GM12878 (cell line): ENCODE measurements at regions not wholly inside any gene's neighbourhood (a gene's known extent, or its start where the extent isn't known, plus 50 kb on each side); places are given as distances from the start of the nearest gene placed in this dataset.

Experiments
- ATAC-seq: fragments of 200-7000 bp; cut with Tn5 transposase; 3 replicates; pipeline ENCODE4 v1.9.1; 2020; ENCODE audit warnings: mild to moderate bottlenecking, moderate library complexity
- BruUV-seq: library from RNA; stranded (reverse); fragments of 400-500 nt; replicated peaks from 2 replicates; lab custom pipeline; 2021; lab: Mats Ljungman, UMichigan
- CTCF ChIA-PET: fragments of 300-600 bp; sonication (Branson Sonifier 250); formaldehyde crosslinking; extraction: SDS; loops from one replicate; lab custom pipeline; 2021; ENCODE audit warnings: inconsistent platforms; lab: Yijun Ruan, JAX
- POLR2A ChIA-PET: fragments of 350-600 bp; formaldehyde crosslinking; extraction: SDS; loops from one replicate; lab custom pipeline; 2021; ENCODE audit warnings: inconsistent platforms; lab: Charles Lee
- RAD21 ChIA-PET: fragments of 300-600 bp; sonication (Branson Sonifier 250); formaldehyde crosslinking; loops from one replicate; lab custom pipeline; 2023; ENCODE audit warnings: antibody characterized with exemption; ENCODE audit not compliant: unreplicated experiment; lab: Charles Lee
- SMC1A ChIA-PET: fragments of 300-600 bp; sonication (Branson Sonifier 250); formaldehyde crosslinking; loops from one replicate; lab custom pipeline; 2023; ENCODE audit not compliant: unreplicated experiment, uncharacterized antibody; lab: Charles Lee
- DNase-seq: peaks from one replicate; pipeline ENCODE4 v3.0.0-alpha.2; 2011; ENCODE audit warnings: low read depth, low spot score
- FAIRE-seq: peaks from 3 replicates; lab custom pipeline; 2011; peaks lifted over from hg19 to GRCh38; lab: Jason Lieb, UNC
- H2AFZ ChIP-seq: 2 replicates; pipeline ENCODE4 v1.6.0; 2011; ENCODE audit warnings: low read depth, low read length, control low read depth; ENCODE audit not compliant: control insufficient read depth
- H3K27ac ChIP-seq: 2 replicates; pipeline ENCODE4 v1.5.1; 2011; ENCODE audit warnings: control low read depth; ENCODE audit not compliant: control insufficient read depth, insufficient read depth
- H3K27me3 ChIP-seq, 2 experiments: replicated peaks in 1 of 2; 2 replicates each; pipeline versions ENCODE4 v1.6.0 to v1.6.1; 2011; ENCODE audit warnings: low read length in 1 of 2; ENCODE audit not compliant: control insufficient read depth in 2 of 2, insufficient read depth in 2 of 2
- H3K36me3 ChIP-seq, 2 experiments: 2 replicates each; pipeline ENCODE4 v1.5.1; 2011; ENCODE audit warnings: low read length in 1 of 2; ENCODE audit not compliant: control insufficient read depth in 2 of 2, insufficient read depth in 2 of 2
- H3K4me1 ChIP-seq: 2 replicates; pipeline ENCODE4 v1.6.1; 2011; ENCODE audit warnings: mild to moderate bottlenecking, low read length, moderate library complexity, mixed read lengths; ENCODE audit not compliant: control insufficient read depth, insufficient read depth
- H3K4me2 ChIP-seq: 2 replicates; pipeline ENCODE4 v1.6.0; 2011; ENCODE audit warnings: control low read depth; ENCODE audit not compliant: control insufficient read depth, insufficient read depth
- H3K4me3 ChIP-seq: fragments of 200-600 bp; sonication (generic); 2 replicates; pipeline ENCODE4 v1.5.1; 2016
- H3K79me2 ChIP-seq: 2 replicates; pipeline ENCODE4 v1.6.0; 2011; ENCODE audit warnings: low read length; ENCODE audit not compliant: control insufficient read depth, insufficient read depth
- H3K9ac ChIP-seq: 2 replicates; pipeline ENCODE4 v1.8.0; 2011; ENCODE audit warnings: low read length, control low read depth, mixed read lengths; ENCODE audit not compliant: control insufficient read depth, insufficient read depth
- H3K9me3 ChIP-seq: replicated peaks from 3 replicates; pipeline ENCODE4 v1.5.1; 2011; ENCODE audit warnings: mild to moderate bottlenecking, low read length; ENCODE audit not compliant: control insufficient read depth, insufficient read depth
- H4K20me1 ChIP-seq: 2 replicates; pipeline ENCODE4 v1.6.0; 2011; ENCODE audit not compliant: control insufficient read depth, insufficient read depth
- ATF3 ChIP-seq: IDR thresholded peaks from 2 replicates; pipeline ENCODE4 v1.6.1; 2011; ENCODE audit warnings: low read depth, mild to moderate bottlenecking, low read length, moderate library complexity, borderline replicate concordance; ENCODE audit errors: extremely low read depth
- FOXK2 ChIP-seq: fragments of 450-650 bp; IDR thresholded peaks from 2 replicates; pipeline ENCODE4 v1.6.1; 2017; ENCODE audit warnings: mild to moderate bottlenecking, moderate library complexity
- KLF5 ChIP-seq: fragments of 450-650 bp; IDR thresholded peaks from 2 replicates; pipeline ENCODE4 v1.6.1; 2014; ENCODE audit warnings: mild to moderate bottlenecking; ENCODE audit not compliant: partially characterized antibody
- MEF2A ChIP-seq: IDR thresholded peaks from 2 replicates; pipeline ENCODE4 v1.6.1; 2011; ENCODE audit warnings: low read depth, mild to moderate bottlenecking, low read length, moderate library complexity; ENCODE audit not compliant: insufficient read depth
- PBX3 ChIP-seq: IDR thresholded peaks from 2 replicates; pipeline ENCODE4 v1.6.1; 2011; ENCODE audit warnings: mild to moderate bottlenecking, low read depth, low read length, moderate library complexity; ENCODE audit not compliant: insufficient replicate concordance
- POLR2AphosphoS5 ChIP-seq: IDR thresholded peaks from 2 replicates; pipeline ENCODE4 v1.6.1; 2011; ENCODE audit warnings: mild to moderate bottlenecking, low read length, inconsistent platforms
- POU2F2 ChIP-seq: IDR thresholded peaks from 3 replicates; pipeline ENCODE4 v1.6.1; 2011; ENCODE audit warnings: low read depth, mild to moderate bottlenecking, low read length, borderline replicate concordance
- SREBF1 ChIP-seq: IDR thresholded peaks from 2 replicates; pipeline ENCODE4 v1.6.1; 2012; ENCODE audit warnings: mild to moderate bottlenecking, low read length
- USF1 ChIP-seq: IDR thresholded peaks from 2 replicates; pipeline ENCODE4 v1.6.1; 2011; ENCODE audit warnings: borderline replicate concordance, low read depth, mild to moderate bottlenecking, moderate library complexity, mixed read lengths, low read length; ENCODE audit not compliant: insufficient read depth; ENCODE audit errors: extremely low read length
- ZBTB11 ChIP-seq: fragments of 450-650 bp; formaldehyde crosslinking; IDR thresholded peaks from 2 replicates; pipeline ENCODE4 v1.5.0; 2022; ENCODE audit warnings: mild to moderate bottlenecking, missing genetic modification characterization
- WGBS: methylation state at CpG from one replicate; pipeline ENCODE4 v1.1.6; 2016; ENCODE audit warnings: low lambda C conversion rate; ENCODE audit not compliant: insufficient replicate concordance, insufficient coverage; ENCODE audit errors: missing lambda C conversion rate; 5-methylcytosine and 5-hydroxymethylcytosine counted together
- in situ Hi-C: fragments of 300-500 bp; cut with MboI; formaldehyde crosslinking; loops from 9 replicates; pipeline ENCODE4 v1.14.3; 2018; ENCODE audit warnings: mixed read lengths
- intact Hi-C: fragments of 100-400 bp; cut with micrococcal nuclease; formaldehyde crosslinking; loops from one replicate; pipeline ENCODE4 v1.14.2; 2022; ENCODE audit not compliant: unreplicated experiment

- no peaks in the 10 kb centered on the region for H3K27me3 ChIP-seq
- no peaks in the 10 kb centered on the region for H3K79me2 ChIP-seq
- RAD21 ChIA-PET: no interaction called here
- H3K9ac ChIP-seq: no peak overlapping the region
- in situ Hi-C loops: no loop called here
- H4K20me1 ChIP-seq: no peaks in the 10 kb centered on the region
- no peak overlapping the region for H3K4me3 ChIP-seq
- H3K9me3 ChIP-seq: no peaks in the 10 kb centered on the region
- 0% methylated on average over 2 of the region's 2 CpGs for WGBS
- SMC1A ChIA-PET: no interaction called here
- H3K36me3 ChIP-seq: no peaks in the 10 kb centered on the region
- CTCF ChIA-PET: no interaction called here
- no peak for TF ChIP-seq PBX3
- no peak for TF ChIP-seq POU2F2
- POLR2A ChIA-PET: no interaction called here
- intact Hi-C loops: no loop called here
- H3K27ac ChIP-seq: no peak overlapping the region
- BruUV-seq: no TSS peak
- FAIRE-seq: no peak
- no peak for DNase-seq
- no peak for ATAC-seq
- H3K4me1 ChIP-seq: no peaks in the 10 kb centered on the region
- no peak overlapping the region for H2AFZ ChIP-seq
- no peak overlapping the region for H3K4me2 ChIP-seq
Measured at GRCh38 chr4:31979988-31980387, 1259.8 kb downstream of the PCDH7 start.

GRCh38 chr4:31983246-31983645, 1263.1 kb downstream of the PCDH7 start:
- no peaks in the 10 kb centered on the region for H3K9me3 ChIP-seq
- H2AFZ ChIP-seq: no peak overlapping the region
- ChIA-PET SMC1A (interaction anchor here (0.8 kb wide), 1 partner anchor 12 kb away, joined by 3 read pairs; no protein-coding TSS in a partner anchor), CTCF (no interaction called here), POLR2A (no interaction called here), RAD21 (no interaction called here)
- no TSS peak for BruUV-seq
- H3K36me3 ChIP-seq: no peaks in the 10 kb centered on the region
- no peak overlapping the region for H3K9ac ChIP-seq
- ATAC-seq: no peak
- FAIRE-seq: no peak
- intact Hi-C loops: no loop called here
- no peak overlapping the region for H3K4me2 ChIP-seq
- H3K79me2 ChIP-seq: no peaks in the 10 kb centered on the region
- H3K4me1 ChIP-seq: no peaks in the 10 kb centered on the region
- no peaks in the 10 kb centered on the region for H3K27me3 ChIP-seq
- H3K27ac ChIP-seq: no peak overlapping the region
- H3K4me3 ChIP-seq: no peak overlapping the region
- no peaks in the 10 kb centered on the region for H4K20me1 ChIP-seq
- no peak for DNase-seq
- in situ Hi-C loops: no loop called here
- WGBS: 31% methylated on average over 1 of the region's 1 CpG
- TF ChIP-seq POLR2AphosphoS5: no peak
- no peak for TF ChIP-seq ZBTB11 (CRISPR knock-in tag)
- no peak for TF ChIP-seq ATF3
- no peak for TF ChIP-seq SREBF1
- TF ChIP-seq KLF5: no peak
- no peak for TF ChIP-seq USF1
- TF ChIP-seq MEF2A: no peak
- no peak for TF ChIP-seq FOXK2
